GM19455 (cell line): ENCODE measurements at regions not wholly inside any gene's neighbourhood (a gene's known extent, or its start where the extent isn't known, plus 50 kb on each side); places are given as distances from the start of the nearest gene placed in this dataset.
"Not testable (repeated sequence)": the region's sequence is repeated elsewhere in the genome, so short reads cannot be mapped to it uniquely, and the experiment has no call there.

ENCODE experiments used
- ATAC-seq: cut with Tn5 transposase; IDR thresholded peaks from one replicate; pipeline ENCODE4 v1.9.1; 2021; ENCODE audit not compliant: unreplicated experiment

DNA sequence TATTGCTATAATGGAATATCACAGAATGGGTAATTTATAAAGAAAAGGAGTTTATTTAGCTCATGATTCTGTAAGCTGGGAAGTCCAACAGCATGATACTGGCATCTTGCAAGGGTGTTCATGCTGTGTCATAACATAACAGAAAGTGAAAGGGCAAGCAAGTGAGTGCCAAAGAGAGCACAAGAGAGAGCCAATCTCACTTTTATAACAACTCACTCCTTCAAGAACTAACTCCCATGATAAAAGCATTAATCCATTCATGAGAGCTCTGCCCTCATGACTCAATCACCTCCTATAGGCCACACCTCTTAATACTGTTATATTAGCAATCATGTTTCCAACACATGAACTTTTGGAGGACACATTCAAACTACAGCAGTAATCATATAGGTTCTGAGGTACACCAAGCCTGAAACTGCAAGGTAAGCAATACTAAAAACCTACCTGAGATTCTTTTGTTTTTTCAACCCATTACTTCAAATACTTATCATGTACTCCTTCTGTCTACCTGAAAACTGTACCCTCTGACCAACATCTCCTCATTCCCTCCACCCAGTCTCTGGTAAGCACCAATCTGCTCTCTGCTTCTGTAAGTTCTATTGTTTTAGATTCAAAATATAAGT, 219.7 kb downstream of the MTERF1 start:
- ATAC-seq, result no peak

DNA sequence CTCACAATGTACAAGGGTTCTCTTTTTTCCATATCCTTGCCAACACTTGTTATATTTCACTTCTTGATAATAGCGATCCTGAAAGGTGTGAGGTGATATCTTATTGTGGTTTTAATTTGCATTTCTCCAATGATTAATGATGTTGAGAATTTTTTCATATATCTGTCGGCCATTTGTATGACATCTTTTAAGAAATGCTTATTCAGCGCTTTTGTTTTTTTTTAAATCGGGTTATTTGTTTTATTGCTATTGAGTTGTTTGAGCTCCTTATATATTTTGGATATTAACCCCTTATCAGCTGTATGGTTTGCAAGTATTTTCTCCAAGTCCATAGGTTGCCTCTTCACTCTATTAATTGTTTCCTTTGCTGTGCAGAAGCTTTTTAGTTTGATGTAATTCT, 218.8 kb downstream of the MTERF1 start:
- ATAC-seq, result no peak

DNA sequence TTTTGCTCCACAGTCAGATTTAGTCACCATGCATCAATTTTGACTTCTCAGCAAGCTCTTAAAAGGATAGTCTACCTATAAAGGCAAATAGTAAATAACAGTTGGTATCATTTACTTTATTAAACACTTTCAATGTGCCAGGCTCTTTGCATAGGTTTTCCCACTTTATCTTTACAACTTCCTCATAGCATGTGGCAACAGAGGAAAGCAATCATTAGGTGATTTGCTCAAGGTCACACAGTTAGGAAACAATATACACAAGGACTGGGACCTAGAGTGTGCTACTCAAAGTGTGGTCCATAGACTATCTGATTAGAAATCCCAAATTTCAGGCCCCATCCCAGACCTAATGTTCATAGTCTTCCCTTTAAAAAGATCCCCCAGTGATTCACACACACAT, 212.3 kb downstream of the MTERF1 start:
- ATAC-seq, result no peak

DNA sequence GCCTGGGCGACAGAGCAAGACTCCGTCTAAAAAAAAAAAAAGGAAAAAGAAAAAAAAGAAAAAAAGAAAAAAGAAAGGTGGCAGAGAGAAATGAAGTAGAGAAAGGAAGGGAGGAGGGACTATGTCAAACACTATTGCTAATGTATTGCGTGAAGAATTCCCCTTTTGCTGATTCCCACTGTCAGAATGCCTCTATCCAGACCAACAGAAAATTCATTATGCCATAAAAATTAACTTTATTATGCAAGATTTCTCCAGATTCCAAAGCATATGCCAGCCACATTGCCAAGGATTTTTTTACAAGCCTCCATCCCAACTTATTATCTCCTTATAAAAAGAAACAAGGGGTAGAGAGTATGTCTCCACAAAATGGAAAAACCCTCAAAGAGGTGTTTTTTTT, 209.3 kb downstream of the MTERF1 start:
- no peak for ATAC-seq

DNA sequence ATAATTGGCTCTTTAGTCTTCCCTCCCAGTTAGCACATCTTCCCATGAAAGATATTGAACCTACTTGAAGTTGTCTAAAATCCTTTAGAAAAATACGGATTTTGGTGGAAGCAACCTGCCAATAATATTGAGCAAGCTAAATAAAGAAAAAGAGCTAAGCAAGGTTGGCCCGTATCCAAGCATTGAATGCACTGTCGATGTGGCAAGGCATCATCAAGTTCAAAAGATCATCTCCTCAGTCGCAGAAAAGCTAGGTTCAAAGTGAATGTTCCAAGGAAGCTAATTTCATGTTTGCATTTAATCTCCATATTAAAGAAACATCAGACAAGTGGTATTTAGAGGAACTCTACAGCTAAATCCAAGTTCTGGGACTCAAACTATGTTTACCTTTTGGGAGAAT, 206.0 kb downstream of the MTERF1 start:
- no peak for ATAC-seq

DNA sequence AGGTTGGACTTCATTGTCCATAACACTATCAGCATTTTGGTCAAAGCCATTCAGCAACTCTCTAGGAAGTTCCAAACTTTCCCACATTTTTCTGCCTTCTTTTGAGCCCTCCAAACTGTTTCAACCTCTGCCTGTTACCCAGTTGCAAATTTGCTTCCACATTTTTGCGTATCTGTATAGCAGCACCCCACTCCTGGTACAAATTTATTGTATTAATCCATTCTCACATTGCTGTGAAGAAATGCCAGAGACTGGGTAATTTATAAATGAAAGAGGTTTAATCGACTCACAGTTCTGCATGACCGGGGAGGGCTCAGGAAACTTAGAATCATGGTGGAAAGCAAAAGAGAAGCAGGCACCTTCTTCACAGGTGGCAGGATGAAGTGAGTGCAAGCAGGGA, 198.8 kb downstream of the MTERF1 start:
- no peak for ATAC-seq

DNA sequence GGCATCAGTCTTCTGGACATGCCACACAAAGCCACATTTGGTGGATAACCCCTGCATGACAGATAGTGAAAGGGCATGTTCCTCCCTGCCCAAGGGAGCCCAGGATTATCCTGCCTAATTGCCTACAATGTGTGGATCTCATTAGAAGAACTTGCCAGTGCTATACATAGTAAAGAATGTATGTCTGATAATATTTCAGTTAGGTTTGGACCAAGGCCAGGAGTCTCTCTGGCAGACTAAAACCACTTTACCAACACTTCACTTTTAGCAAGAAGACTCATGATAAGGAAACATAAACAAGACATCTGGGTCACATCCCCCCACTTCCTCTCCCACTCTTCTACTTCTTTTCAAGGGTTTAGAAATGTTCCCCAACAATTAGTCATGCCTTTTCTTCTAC, 196.7 kb downstream of the MTERF1 start:
- ATAC-seq, result no peak

DNA sequence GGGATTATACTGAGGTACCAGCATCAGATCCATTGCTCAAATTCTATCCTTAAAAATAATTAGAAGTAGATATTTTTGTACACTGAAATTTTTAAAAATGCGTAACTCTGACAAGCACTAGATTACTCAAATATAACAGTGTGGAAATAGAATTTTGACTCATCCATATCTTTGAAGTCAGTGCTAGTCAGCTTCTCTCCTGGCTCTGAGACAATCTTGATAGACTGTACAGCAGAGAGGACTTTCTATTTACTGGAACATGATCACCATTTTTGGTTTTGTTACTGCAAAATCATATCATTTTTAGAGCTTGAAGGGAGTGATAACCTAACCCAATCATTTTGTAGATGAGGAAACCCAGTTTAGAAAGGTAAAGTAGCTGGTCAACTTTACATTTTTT, 195.0 kb downstream of the MTERF1 start:
- ATAC-seq, result no peak

DNA sequence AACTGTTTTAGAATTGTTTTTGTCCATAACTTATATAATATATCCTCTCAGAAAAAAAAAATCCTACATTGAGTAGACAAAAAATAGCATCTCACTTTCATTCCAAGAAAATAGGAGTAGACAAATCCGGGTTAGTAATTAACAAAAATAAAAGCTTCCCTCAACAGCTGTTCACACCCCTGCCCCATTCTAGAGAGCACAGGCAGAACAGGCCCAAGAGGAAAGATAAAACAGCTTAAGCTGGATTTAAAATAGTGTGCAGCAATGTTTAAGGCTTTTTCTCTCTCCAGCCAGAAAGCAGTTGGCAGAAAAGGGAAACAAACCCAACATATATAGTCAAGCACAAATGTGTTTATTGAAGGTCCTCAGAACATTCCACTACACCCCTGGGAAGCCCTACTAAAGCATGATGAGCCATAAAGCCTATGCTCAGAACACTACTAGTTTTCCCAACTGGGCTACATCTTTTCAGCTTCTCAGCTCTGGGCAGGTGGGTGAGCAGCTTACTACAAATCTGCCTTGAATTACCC, 189.9 kb downstream of the MTERF1 start:
- no peak for ATAC-seq

DNA sequence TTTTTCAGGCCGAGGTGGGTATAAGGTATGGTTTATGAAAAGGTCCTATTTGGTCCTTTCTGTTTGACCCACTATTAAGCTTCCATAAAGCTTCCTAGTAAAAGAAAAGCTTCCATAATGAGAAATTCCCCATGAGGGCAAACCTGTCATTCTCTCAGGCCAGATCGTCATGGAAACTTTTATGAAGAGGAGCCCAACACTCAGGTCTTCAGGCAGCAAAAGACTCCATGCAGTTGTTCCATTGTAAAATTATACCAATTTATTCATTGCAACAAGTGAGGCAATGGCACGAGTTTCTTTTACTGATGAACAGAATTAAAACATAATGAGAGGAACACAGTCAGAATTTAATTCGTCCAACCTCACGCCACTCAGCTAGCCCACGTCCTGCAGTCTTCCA, 188.6 kb downstream of the MTERF1 start:
- no peak for ATAC-seq

DNA sequence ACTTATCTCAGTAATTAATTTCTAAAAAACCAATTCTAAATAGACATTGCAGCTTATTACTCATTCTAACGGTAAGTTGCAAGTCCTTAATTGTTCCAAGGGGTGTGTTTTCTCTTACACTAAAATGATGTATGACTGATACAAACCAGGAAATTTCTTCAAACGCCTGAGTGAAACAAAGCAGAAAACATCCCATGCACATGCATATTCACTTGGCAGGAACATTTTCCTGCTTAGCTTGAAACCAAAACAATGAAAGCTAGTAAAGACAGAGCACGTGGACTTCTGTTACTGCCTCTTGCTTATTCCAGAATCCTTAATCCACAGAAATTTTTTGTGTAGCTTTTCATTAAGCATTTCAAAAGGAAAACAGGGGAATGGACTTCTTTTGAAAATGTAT, 187.7 kb downstream of the MTERF1 start:
- no peak for ATAC-seq

DNA sequence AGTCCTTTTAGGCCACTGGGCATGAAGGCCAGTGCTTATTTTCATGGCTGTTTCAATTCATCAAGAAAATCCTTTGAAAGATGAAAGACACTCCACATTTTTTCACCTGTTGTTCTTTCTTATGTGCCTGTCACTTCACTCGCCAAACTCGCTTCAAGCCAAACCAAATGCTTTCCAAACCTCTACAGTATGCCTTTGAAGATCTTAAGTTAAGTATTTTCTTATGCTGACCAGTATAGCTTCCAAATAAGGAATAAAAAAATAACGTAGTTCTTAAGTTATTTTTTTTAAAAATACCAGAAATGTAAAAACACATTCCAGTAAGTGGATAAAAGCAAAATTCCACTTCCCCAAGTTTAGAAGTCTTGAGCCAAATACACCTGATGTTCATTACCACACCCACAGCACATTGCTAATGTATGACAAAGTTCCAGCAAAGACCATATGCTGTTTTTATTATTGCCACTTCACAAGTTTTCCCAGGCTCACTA, 186.1 kb downstream of the MTERF1 start:
- no peak for ATAC-seq

DNA sequence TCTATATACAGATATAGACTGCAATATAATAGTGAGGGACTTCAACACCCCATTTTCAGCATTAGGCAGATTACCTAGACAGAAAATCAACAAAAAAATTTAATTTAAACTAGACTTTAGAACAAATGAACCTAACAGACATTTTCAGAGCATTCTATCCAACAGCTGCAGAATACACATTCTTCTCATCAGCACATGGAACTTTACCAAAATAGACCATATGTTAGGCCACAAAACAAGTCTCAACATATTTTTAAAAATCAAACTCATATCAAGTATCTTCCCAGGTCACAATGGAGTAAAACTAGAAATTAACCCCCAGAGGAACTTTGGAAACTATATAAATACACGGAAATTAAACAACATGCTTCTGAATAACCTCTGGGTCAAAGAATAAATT, 169.6 kb downstream of the MTERF1 start:
- ATAC-seq, result no peak

DNA sequence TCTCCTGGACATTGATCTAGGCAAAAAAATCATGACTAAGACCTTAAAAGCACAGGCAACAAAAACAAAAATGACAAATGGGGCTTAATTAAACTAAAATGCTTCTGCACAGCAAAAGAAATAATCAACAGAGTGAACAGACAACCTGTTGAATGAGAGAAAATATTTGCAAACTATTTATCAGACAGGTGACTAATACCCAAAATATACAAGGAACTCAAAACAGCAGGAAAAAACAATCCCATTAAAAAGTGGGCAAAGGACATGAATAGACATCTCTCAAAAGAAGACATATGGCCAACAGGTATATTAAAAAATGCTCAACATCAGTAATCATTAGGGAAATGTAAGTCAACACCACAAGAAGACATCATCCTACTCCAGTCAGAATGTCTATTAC, 166.8 kb downstream of the MTERF1 start:
- ATAC-seq, result no peak

DNA sequence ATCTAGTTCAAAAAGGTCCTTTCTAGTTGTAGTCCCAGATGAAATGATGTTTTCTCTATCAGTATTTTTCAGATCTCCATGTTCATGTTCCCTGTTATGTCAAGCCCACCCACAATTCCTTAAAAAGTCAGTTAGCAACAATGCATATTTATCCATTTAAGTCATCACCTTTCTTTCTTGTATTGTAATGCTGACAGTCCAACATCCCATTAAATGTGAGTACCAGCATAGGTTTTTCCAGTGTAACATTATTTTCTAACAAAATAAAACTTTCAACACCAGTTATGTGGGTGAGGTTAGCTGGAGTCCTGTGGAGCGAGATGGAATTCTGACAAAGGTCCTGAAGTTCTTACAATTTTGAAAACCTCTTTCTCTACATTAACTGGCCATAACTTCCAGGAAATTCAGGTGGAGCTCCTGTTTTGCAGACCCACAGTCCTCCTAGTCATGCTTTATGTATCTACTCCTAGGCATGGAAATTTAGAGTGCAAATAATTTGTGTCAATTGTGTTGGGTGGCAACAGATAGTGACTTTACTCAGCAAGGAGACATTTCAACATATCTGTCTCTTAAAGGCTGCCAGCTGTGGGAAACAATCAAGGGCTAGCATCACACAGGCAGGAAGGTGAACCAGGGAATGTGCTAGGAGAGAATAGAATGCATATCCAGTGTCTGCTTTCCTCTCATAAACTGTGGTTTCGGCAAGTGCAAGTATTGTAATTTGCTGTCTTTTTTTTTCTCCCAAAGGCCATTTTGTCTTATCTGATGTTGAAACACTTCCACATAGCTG, 162.6 kb downstream of the MTERF1 start:
- ATAC-seq, result no peak

DNA sequence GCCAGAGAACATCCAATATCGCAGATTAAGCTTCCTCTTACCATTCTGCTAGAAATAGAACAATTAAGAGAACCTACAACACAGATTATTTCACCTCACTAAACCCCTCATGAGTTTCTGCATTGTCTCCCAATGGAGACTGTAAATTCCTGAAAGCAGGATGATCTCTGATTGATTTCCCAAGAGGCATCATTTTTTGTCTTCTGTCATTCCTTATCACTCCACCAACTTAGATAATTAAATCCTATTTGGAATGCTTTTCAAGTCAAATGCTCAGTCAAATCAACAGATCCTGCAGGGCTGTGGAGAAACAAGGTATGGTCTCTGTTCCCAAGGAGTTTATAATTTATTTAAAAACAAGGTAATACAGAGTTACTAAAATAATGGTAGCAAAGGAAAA, 161.5 kb downstream of the MTERF1 start:
- no peak for ATAC-seq

DNA sequence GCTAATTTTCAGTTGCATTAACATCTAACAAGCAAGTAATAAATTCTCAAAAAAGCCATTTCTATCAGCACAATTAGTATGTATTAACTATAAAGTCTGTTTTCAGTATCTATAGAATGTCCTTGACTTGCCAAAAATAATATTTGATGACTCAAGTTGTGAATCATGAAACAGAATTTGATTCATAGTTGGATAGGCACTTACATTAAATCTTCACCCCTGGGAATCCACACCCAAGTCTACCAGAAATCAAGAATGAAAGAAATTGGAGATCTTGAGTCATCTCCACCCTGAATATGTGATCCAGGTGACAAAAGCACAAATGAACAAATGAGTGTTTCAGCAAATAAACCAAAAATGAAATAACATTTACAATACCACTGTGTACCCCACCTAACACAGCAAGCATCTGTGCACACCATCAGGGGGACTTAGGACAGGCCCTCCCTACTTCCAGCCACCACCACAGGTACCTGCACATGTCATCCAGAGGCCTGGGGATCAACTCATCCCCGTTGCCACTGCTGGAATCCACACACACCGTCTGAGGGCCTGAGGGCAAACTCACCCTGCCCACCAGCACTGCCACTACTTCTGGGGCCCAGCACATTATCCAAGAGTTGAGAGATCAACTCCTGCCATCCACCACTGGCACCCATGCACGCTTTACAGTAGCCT, 160.1 kb downstream of the MTERF1 start:
- no peak for ATAC-seq

DNA sequence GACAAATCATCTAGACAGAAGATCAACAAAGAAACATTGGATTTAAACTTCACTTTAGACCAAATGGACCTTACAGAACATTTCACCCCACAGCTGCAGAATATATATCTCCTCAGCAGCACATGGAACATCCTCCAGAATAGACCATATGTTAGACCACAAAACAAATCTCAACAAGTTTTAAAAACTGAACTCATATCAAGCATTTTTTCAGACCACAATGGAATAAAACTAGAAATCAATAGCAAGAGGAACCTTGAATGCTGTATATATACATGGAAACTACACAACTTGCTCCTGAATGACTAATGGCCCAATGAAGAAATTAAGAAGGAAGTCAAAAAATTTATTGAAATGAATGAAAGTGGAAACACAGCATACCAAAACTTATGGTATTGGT, 157.7 kb downstream of the MTERF1 start:
- ATAC-seq, result no peak

DNA sequence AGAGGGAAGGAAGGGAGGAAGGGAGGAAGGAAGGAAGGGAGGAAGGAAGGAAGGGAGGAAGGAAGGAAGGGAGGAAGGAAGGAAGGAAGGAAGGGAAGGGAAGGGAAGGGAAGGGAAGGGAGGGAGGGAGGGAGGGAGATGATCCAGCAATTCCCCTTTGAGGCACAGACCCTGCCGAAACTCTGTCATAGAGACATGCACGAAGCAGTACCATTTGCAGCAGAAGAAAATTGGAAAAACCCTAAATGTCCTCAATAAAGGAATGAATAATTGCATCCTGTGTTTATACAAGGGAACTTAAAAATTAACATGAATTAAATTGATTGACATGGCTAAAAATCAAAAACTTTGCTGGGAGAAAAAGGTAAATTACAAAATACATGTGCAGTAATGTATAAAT, 151.5 kb downstream of the MTERF1 start:
- ATAC-seq, result not testable (repeated sequence)

DNA sequence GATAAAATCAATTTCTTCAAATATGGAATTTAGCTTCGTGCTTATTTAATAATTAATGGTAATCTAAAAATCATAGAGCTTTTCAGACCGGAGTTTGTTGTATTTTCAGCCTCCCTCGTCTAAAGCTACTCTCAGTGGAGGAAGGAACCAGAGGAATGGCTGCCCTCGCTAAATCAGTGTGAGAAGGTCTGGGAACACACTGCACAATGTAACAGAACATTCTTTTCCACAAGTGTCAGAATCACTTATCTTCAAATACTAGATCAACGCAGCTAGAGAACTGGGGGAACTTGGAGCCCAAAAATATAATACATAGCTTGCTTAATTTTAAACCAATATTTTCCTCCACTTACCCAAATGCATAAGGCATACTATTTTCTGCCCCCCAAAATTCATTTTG, 148.5 kb downstream of the MTERF1 start:
- no peak for ATAC-seq

DNA sequence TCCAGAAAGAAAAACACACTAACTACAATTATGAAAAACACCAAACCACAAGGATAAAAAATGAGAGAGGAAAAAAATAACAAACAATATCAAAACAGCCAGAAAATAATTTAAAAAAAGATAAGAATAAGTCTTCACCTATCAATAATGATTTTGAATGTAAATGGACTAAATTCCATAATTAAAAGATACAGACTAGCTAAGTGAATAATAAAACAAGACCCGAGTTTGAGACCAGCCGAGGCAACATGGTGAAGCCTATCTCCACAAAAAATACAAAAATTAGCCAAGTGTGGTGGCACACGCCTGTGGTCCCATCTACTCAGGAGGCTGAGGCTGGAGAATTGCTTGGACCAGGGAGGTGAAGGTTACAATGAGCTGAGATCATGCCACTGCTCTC, 131.1 kb downstream of the MTERF1 start:
- no peak for ATAC-seq

DNA sequence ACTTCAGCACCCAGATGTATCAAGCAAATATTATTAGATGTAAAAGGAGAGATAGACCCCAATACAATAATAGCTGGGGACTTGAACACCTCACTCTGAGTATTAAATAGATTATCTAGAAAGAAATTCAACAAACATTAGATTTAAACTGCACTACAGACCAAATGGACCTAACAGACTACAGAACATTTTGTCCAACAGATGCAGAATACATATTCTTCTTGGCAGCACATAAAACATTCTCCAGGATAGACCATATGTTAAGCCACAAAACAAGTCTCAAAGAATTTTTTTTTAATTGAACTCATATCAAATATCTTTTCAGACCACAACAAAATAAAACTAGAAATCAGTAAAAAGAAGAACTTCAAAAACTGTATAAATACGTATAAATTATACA, 130.4 kb downstream of the MTERF1 start:
- no peak for ATAC-seq
